ENCODE measurements at regions not wholly inside any gene's neighbourhood (a gene's known extent, or its start where the extent isn't known, plus 50 kb on each side); places are given as distances from the start of the nearest gene placed in this dataset.

- TF ChIP-seq, protein P1, sequence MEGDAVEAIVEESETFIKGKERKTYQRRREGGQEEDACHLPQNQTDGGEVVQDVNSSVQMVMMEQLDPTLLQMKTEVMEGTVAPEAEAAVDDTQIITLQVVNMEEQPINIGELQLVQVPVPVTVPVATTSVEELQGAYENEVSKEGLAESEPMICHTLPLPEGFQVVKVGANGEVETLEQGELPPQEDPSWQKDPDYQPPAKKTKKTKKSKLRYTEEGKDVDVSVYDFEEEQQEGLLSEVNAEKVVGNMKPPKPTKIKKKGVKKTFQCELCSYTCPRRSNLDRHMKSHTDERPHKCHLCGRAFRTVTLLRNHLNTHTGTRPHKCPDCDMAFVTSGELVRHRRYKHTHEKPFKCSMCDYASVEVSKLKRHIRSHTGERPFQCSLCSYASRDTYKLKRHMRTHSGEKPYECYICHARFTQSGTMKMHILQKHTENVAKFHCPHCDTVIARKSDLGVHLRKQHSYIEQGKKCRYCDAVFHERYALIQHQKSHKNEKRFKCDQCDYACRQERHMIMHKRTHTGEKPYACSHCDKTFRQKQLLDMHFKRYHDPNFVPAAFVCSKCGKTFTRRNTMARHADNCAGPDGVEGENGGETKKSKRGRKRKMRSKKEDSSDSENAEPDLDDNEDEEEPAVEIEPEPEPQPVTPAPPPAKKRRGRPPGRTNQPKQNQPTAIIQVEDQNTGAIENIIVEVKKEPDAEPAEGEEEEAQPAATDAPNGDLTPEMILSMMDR (IDR thresholded peaks at IDR 0.05) = no peak
- TF ChIP-seq POLR2A (IDR thresholded peaks at IDR 0.05) (no peak), EP300 (IDR thresholded peaks at IDR 0.05) (no peak), POLR2AphosphoS5 (IDR thresholded peaks at IDR 0.05) (no peak)
Observed at GRCh38 chr14:98077176-98077575, 1194.8 kb downstream of the BCL11B start.

Data from suprapubic skin (tissue), 4 donors.